ENCODE measurements at regions not wholly inside any gene's neighbourhood (a gene's known extent, or its start where the extent isn't known, plus 50 kb on each side); places are given as distances from the start of the nearest gene placed in this dataset.

GRCh38 chr6:25078141-25078540, 142.4 kb upstream of the RIPOR2 start:
- Mint-ChIP-seq H3K9me3 (no peaks in the 10 kb centered on the region), H3K4me3 (no peak overlapping the region), H3K4me1 (no peaks in the 10 kb centered on the region), H3K27ac (no peak overlapping the region), H3K36me3 (no peaks in the 10 kb centered on the region), H3K27me3 (ENCODE audit: low read depth) (peaks cover 3% of the 10 kb centered on the region)
- no peak for TF ChIP-seq CTCF (IDR thresholded peaks at IDR 0.05; ENCODE audit: unreplicated experiment)
- no peak for DNase-seq (ENCODE audit: low spot score in 2 of 2, unreplicated experiment in 2 of 2)

- no peak for DNase-seq (ENCODE audit: low spot score in 2 of 2, unreplicated experiment in 2 of 2)
- peaks cover 1% of the 10 kb centered on the region for H3K27me3 Mint-ChIP-seq (ENCODE audit: low read depth)
- no peak overlapping the region for H3K27ac Mint-ChIP-seq
- TF ChIP-seq CTCF (IDR thresholded peaks at IDR 0.05; ENCODE audit: unreplicated experiment) = no peak
- no peaks in the 10 kb centered on the region for H3K9me3 Mint-ChIP-seq
- H3K36me3 Mint-ChIP-seq = no peaks in the 10 kb centered on the region
- no peaks in the 10 kb centered on the region for H3K4me1 Mint-ChIP-seq
- no peak overlapping the region for H3K4me3 Mint-ChIP-seq
Measured at GRCh38 chr6:25083784-25084507, 148.2 kb upstream of the RIPOR2 start.

- H3K36me3 Mint-ChIP-seq = no peaks in the 10 kb centered on the region
- H3K4me3 Mint-ChIP-seq = no peak overlapping the region
- no peak for TF ChIP-seq CTCF (IDR thresholded peaks at IDR 0.05; ENCODE audit: unreplicated experiment)
- H3K4me1 Mint-ChIP-seq = no peaks in the 10 kb centered on the region
- DNase-seq (ENCODE audit: low spot score in 2 of 2, unreplicated experiment in 2 of 2) = no peak
- no peak overlapping the region for H3K27ac Mint-ChIP-seq
- peaks cover 5% of the 10 kb centered on the region for H3K27me3 Mint-ChIP-seq (ENCODE audit: low read depth)
- no peaks in the 10 kb centered on the region for H3K9me3 Mint-ChIP-seq
Measured at GRCh38 chr6:25084508-25084833, 148.7 kb upstream of the RIPOR2 start.

- H3K9me3 Mint-ChIP-seq = no peaks in the 10 kb centered on the region
- H3K27ac Mint-ChIP-seq = no peak overlapping the region
- no peaks in the 10 kb centered on the region for H3K36me3 Mint-ChIP-seq
- H3K4me1 Mint-ChIP-seq = no peaks in the 10 kb centered on the region
- DNase-seq (ENCODE audit: low spot score in 2 of 2, unreplicated experiment in 2 of 2) = no peak
- no peak overlapping the region for H3K4me3 Mint-ChIP-seq
- peaks cover 7% of the 10 kb centered on the region for H3K27me3 Mint-ChIP-seq (ENCODE audit: low read depth)
- TF ChIP-seq CTCF (IDR thresholded peaks at IDR 0.05; ENCODE audit: unreplicated experiment) = no peak
Measured at GRCh38 chr6:25085756-25086155, 150.0 kb upstream of the RIPOR2 start.

GRCh38 chr6:25086500-25087091, 150.8 kb upstream of the RIPOR2 start:
- no peak overlapping the region for H3K27ac Mint-ChIP-seq
- no peak overlapping the region for H3K4me3 Mint-ChIP-seq
- DNase-seq (ENCODE audit: low spot score in 2 of 2, unreplicated experiment in 2 of 2) = no peak
- no peaks in the 10 kb centered on the region for H3K9me3 Mint-ChIP-seq
- H3K36me3 Mint-ChIP-seq = no peaks in the 10 kb centered on the region
- H3K4me1 Mint-ChIP-seq = no peaks in the 10 kb centered on the region
- TF ChIP-seq CTCF (IDR thresholded peaks at IDR 0.05; ENCODE audit: unreplicated experiment) = no peak
- H3K27me3 Mint-ChIP-seq (ENCODE audit: low read depth) = peaks cover 7% of the 10 kb centered on the region

All from mesothelial cell of epicardium (in vitro differentiated cells).